GM23248 (cell line): ENCODE measurements at regions not wholly inside any gene's neighbourhood (a gene's known extent, or its start where the extent isn't known, plus 50 kb on each side); places are given as distances from the start of the nearest gene placed in this dataset.

Source experiments
- EZH2 ChIP-seq: fragments of 200-600 bp; sonication (generic); IDR thresholded peaks from 2 replicates; pipeline ENCODE4 v1.6.1; 2018; ENCODE audit warnings: antibody characterized with exemption, mild to moderate bottlenecking; ENCODE audit not compliant: insufficient read depth, poor library complexity, severe bottlenecking
- EZH2phosphoT487 ChIP-seq: fragments of 200-600 bp; sonication (generic); IDR thresholded peaks from 2 replicates; pipeline ENCODE4 v1.6.1; 2018; ENCODE audit warnings: antibody characterized with exemption, moderate library complexity, mild to moderate bottlenecking, low read depth; ENCODE audit not compliant: insufficient read depth

DNA sequence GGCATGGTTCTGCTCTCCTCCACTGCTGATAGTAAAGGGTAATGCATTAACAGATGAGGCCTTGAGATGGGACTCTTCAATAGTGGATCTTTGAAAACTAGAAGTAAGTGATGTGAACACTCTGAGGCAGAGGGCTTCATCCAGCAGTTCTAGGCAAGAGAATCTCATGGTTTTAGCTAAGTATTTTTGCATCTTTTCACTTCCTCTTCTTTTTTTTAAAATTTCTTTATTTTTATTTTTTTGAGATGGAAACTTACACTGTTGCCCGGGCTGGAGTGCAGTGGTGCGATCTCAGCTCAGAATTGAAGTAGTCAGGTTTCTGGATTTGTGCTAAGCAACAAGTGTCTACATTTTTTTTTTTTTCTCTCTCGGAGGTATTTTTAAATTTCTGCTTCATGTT is 101.9 kb downstream of the MTRR start:
- TF ChIP-seq EZH2phosphoT487, result no peak
- TF ChIP-seq EZH2, result no peak
